ENCODE measurements at regions not wholly inside any gene's neighbourhood (a gene's known extent, or its start where the extent isn't known, plus 50 kb on each side); places are given as distances from the start of the nearest gene placed in this dataset.

GRCh38 chr12:70971001-70971794, 50.7 kb upstream of the PTPRR start:
- Mint-ChIP-seq H3K4me1 (no peaks in the 10 kb centered on the region), H3K9me3 (ENCODE audit: insufficient read depth) (no peaks in the 10 kb centered on the region), H3K27ac (no peak overlapping the region), H3K27me3 (no peaks in the 10 kb centered on the region), H3K4me3 (no peak overlapping the region)
- ChIA-PET CTCF (no interaction called here), POLR2A (no interaction called here)
- Histone ChIP-seq H2AFZ (ENCODE audit: insufficient read depth, low read depth, low read length, poor library complexity, severe bottlenecking) (no peak overlapping the region), H3K79me2 (ENCODE audit: control insufficient read depth, insufficient read depth, low read length) (no peaks in the 10 kb centered on the region), H3K9ac (ENCODE audit: low read length) (no peak overlapping the region), H3K4me1 (ENCODE audit: control insufficient read depth in 2 of 2, insufficient read depth in 2 of 2, low read length in 2 of 2) (no peaks in the 10 kb centered on the region), H3K4me2 (replicated peaks; ENCODE audit: low read depth, low read length, poor library complexity, severe bottlenecking) (no peak overlapping the region), H3K4me3 (ENCODE audit: control extremely low read depth in 1 of 5, extremely low read depth in 1 of 5, insufficient read depth in 1 of 5, low read depth in 2 of 5, low read length in 4 of 5) (no peak overlapping the region), H4K20me1 (ENCODE audit: control insufficient read depth, insufficient read depth, low read length, poor library complexity, severe bottlenecking) (no peaks in the 10 kb centered on the region), H3K9me3 (ENCODE audit: control extremely low read depth in 1 of 3, control insufficient read depth in 2 of 3, insufficient read depth in 1 of 3, low read length in 2 of 3) (no peaks in the 10 kb centered on the region), H3K27me3 (replicated peaks in 1 of 4; ENCODE audit: control extremely low read depth in 1 of 4, control insufficient read depth in 3 of 4, insufficient read depth in 4 of 4, low read length in 3 of 4) (no peaks in the 10 kb centered on the region), H3K36me3 (replicated peaks in 1 of 2; ENCODE audit: control extremely low read depth in 1 of 2, control insufficient read depth in 1 of 2, extremely low read depth in 1 of 2, insufficient read depth in 2 of 2, low read length in 1 of 2) (no peaks in the 10 kb centered on the region), H3K27ac (ENCODE audit: low read length in 2 of 2) (no peak overlapping the region)
- intact Hi-C loops (cut with micrococcal nuclease): no loop called here
- no peak for TF ChIP-seq CTCF (IDR thresholded peaks at IDR 0.05)
- no peak for TF ChIP-seq EZH2 (IDR thresholded peaks at IDR 0.05; ENCODE audit: borderline replicate concordance, insufficient read depth, low read depth, low read length, poor library complexity, severe bottlenecking)
- WGBS (ENCODE audit: insufficient coverage): 85% methylated on average over 1 of the region's 3 CpGs
- ATAC-seq (ENCODE audit: low read depth) (no peak), DNase-seq (no peak)
